Suprapubic skin (tissue), 4 donors: ENCODE measurements at regions not wholly inside any gene's neighbourhood (a gene's known extent, or its start where the extent isn't known, plus 50 kb on each side); places are given as distances from the start of the nearest gene placed in this dataset.

Experiments used
- DNase-seq, 2 donors: peaks; one replicate each; pipeline ENCODE4 v3.0.0-alpha.2; 2019; ENCODE audit warnings: low spot score in 2 of 2
- H3K27ac ChIP-seq: fragments of 200-600 bp; sonication (generic); one replicate; pipeline ENCODE4 v1.5.1; 2019
- H3K27me3 ChIP-seq: fragments of 200-600 bp; sonication (generic); one replicate; pipeline ENCODE4 v1.5.1; 2019
- H3K36me3 ChIP-seq: fragments of 200-600 bp; sonication (generic); one replicate; pipeline ENCODE4 v1.5.1; 2019
- H3K4me1 ChIP-seq: fragments of 200-600 bp; sonication (generic); one replicate; pipeline ENCODE4 v1.5.1; 2019
- H3K4me3 ChIP-seq: fragments of 200-600 bp; sonication (generic); one replicate; pipeline ENCODE4 v1.5.1; 2019; ENCODE audit warnings: mild to moderate bottlenecking
- H3K9me3 ChIP-seq: fragments of 200-600 bp; sonication (generic); one replicate; pipeline ENCODE4 v1.5.1; 2019
- CTCF ChIP-seq, 2 donors: fragments of 200-600 bp in 1 of 2; fragments of 450-650 bp in 1 of 2; sonication (generic) in 1 of 2; IDR thresholded peaks; one replicate each; pipeline ENCODE4 v1.5.1; 2016 to 2019; ENCODE audit warnings: antibody characterized with exemption in 2 of 2, mild to moderate bottlenecking in 1 of 2, moderate library complexity in 1 of 2
- EP300 ChIP-seq: sonication (generic); formaldehyde crosslinking; IDR thresholded peaks from one replicate; pipeline ENCODE4 v1.6.1; 2017; ENCODE audit warnings: antibody characterized with exemption
- POLR2A ChIP-seq, 2 donors: fragments of 450-650 bp; IDR thresholded peaks; one replicate each; pipeline ENCODE4 v1.6.1; 2017; ENCODE audit warnings: antibody characterized with exemption in 2 of 2, mild to moderate bottlenecking in 2 of 2, moderate library complexity in 2 of 2
- POLR2AphosphoS5 ChIP-seq, 3 donors: sonication (generic); formaldehyde crosslinking; IDR thresholded peaks; one replicate each; pipeline ENCODE4 v1.6.1; 2017; ENCODE audit warnings: antibody characterized with exemption in 3 of 3
- WGBS: methylation state at CpG from one replicate; pipeline ENCODE4 v1.1.5; 2018; 5-methylcytosine and 5-hydroxymethylcytosine counted together

- no peak for DNase-seq
These were observed 101.4 kb upstream of the MTNR1B start for GRCh38 chr11:92867913-92868619.

GRCh38 chr11:92869716-92870115 lies 99.7 kb upstream of the MTNR1B start:
- WGBS: 71% methylated on average over 1 of the region's 1 CpG
- no peak for DNase-seq

More at GRCh38 chr11:92867913-92868619, 101.4 kb upstream of the MTNR1B start:
- 49% methylated on average over 9 of the region's 9 CpGs for WGBS
- Histone ChIP-seq H3K27ac (no peak overlapping the region), H3K27me3 (peaks cover 4% of the 10 kb centered on the region), H3K36me3 (no peaks in the 10 kb centered on the region), H3K4me1 (no peaks in the 10 kb centered on the region), H3K4me3 (no peak overlapping the region), H3K9me3 (no peaks in the 10 kb centered on the region)
- TF ChIP-seq POLR2AphosphoS5 (IDR thresholded peaks at IDR 0.05) (no peak), EP300 (no peak), CTCF (IDR thresholded peaks at IDR 0.05) (no peak), POLR2A (IDR thresholded peaks at IDR 0.05) (no peak)

GRCh38 chr11:92870196-92870832 lies 99.1 kb upstream of the MTNR1B start:
- Histone ChIP-seq H3K9me3 (no peaks in the 10 kb centered on the region), H3K27me3 (peaks cover 4% of the 10 kb centered on the region), H3K4me3 (no peak overlapping the region), H3K36me3 (no peaks in the 10 kb centered on the region), H3K4me1 (no peaks in the 10 kb centered on the region), H3K27ac (no peak overlapping the region)
- no peak for TF ChIP-seq POLR2A (IDR thresholded peaks at IDR 0.05)
- TF ChIP-seq POLR2AphosphoS5 (IDR thresholded peaks at IDR 0.05): no peak
- no peak for TF ChIP-seq EP300
- TF ChIP-seq CTCF (IDR thresholded peaks at IDR 0.05): no peak
- DNase-seq: no peak
- 81% methylated on average over 4 of the region's 4 CpGs for WGBS

More at GRCh38 chr11:92869716-92870115, 99.7 kb upstream of the MTNR1B start:
- H3K27ac ChIP-seq: no peak overlapping the region
- H3K36me3 ChIP-seq: no peaks in the 10 kb centered on the region
- no peaks in the 10 kb centered on the region for H3K9me3 ChIP-seq
- no peaks in the 10 kb centered on the region for H3K4me1 ChIP-seq
- H3K27me3 ChIP-seq: peaks cover 4% of the 10 kb centered on the region
- TF ChIP-seq CTCF (IDR thresholded peaks at IDR 0.05): no peak
- TF ChIP-seq EP300: no peak
- TF ChIP-seq POLR2A (IDR thresholded peaks at IDR 0.05): no peak
- no peak for TF ChIP-seq POLR2AphosphoS5 (IDR thresholded peaks at IDR 0.05)
- no peak overlapping the region for H3K4me3 ChIP-seq

- H3K9me3 ChIP-seq: no peaks in the 10 kb centered on the region
- TF ChIP-seq POLR2AphosphoS5 (IDR thresholded peaks at IDR 0.05): no peak
- TF ChIP-seq CTCF (IDR thresholded peaks at IDR 0.05): no peak
- TF ChIP-seq POLR2A (IDR thresholded peaks at IDR 0.05): no peak
- no peak for TF ChIP-seq EP300
- H3K36me3 ChIP-seq: no peaks in the 10 kb centered on the region
- no peaks in the 10 kb centered on the region for H3K4me1 ChIP-seq
- H3K27me3 ChIP-seq: no peaks in the 10 kb centered on the region
- 76% methylated on average over 2 of the region's 2 CpGs for WGBS
- H3K4me3 ChIP-seq: no peak overlapping the region
- no peak for DNase-seq
- no peak overlapping the region for H3K27ac ChIP-seq
These were observed 95.9 kb upstream of the MTNR1B start for GRCh38 chr11:92873551-92873950.

- DNase-seq: no peak
- H3K27ac ChIP-seq: no peak overlapping the region
- H3K27me3 ChIP-seq: no peaks in the 10 kb centered on the region
- H3K36me3 ChIP-seq: no peaks in the 10 kb centered on the region
- 80% methylated on average over 4 of the region's 4 CpGs for WGBS
- no peak for TF ChIP-seq POLR2A (IDR thresholded peaks at IDR 0.05)
- no peak for TF ChIP-seq EP300
- H3K4me3 ChIP-seq: no peak overlapping the region
- H3K9me3 ChIP-seq: no peaks in the 10 kb centered on the region
- H3K4me1 ChIP-seq: no peaks in the 10 kb centered on the region
These were observed 94.0 kb upstream of the MTNR1B start for GRCh38 chr11:92875473-92875872.
